PC-9 (cell line): ENCODE measurements at regions not wholly inside any gene's neighbourhood (a gene's known extent, or its start where the extent isn't known, plus 50 kb on each side); places are given as distances from the start of the nearest gene placed in this dataset.

ENCODE experiments used
- BruUV-seq: library from RNA; stranded (reverse); fragments of 400-500 nt; replicated peaks from 2 replicates; lab custom pipeline; 2021; lab: Mats Ljungman, UMichigan
- CTCF ChIA-PET: fragments of 300-600 bp; sonication (Branson Sonifier 250); formaldehyde crosslinking; loops from one replicate; lab custom pipeline; 2022; ENCODE audit warnings: antibody characterized with exemption; lab: Charles Lee
- POLR2A ChIA-PET: fragments of 300-600 bp; sonication (Branson Sonifier 250); formaldehyde crosslinking; loops from one replicate; lab custom pipeline; 2022; ENCODE audit warnings: antibody characterized with exemption; ENCODE audit not compliant: unreplicated experiment; lab: Charles Lee
- DNase-seq, 2 experiments: peaks; one replicate each; pipeline versions ENCODE4 v3.0.0 to v3.0.0-alpha.2; 2015 to 2022; ENCODE audit warnings: mixed read lengths in 1 of 2
- H2AFZ ChIP-seq: fragments of 200-600 bp; sonication (generic); 2 replicates; pipeline ENCODE4 v1.8.1; 2017; ENCODE audit warnings: antibody characterized with exemption
- H3F3A ChIP-seq: fragments of 200-600 bp; sonication (generic); 2 replicates; pipeline ENCODE4 v1.8.1; 2017; ENCODE audit warnings: antibody characterized with exemption, mild to moderate bottlenecking, low read depth; ENCODE audit not compliant: insufficient read depth
- H3K27ac ChIP-seq: fragments of 200-600 bp; sonication (generic); 2 replicates; pipeline ENCODE4 v1.6.1; 2016; ENCODE audit warnings: mixed run types
- H3K27me3 ChIP-seq: fragments of 200-600 bp; sonication (generic); 2 replicates; pipeline ENCODE4 v1.6.1; 2016; ENCODE audit warnings: low read depth, mixed run types; ENCODE audit not compliant: insufficient read depth
- H3K36me3 ChIP-seq: fragments of 200-600 bp; sonication (generic); 2 replicates; pipeline ENCODE4 v1.6.1; 2016; ENCODE audit warnings: low read depth, mixed run types
- H3K4me1 ChIP-seq: fragments of 200-600 bp; sonication (generic); replicated peaks from 2 replicates; pipeline ENCODE4 v1.6.1; 2016; ENCODE audit warnings: mixed run types; ENCODE audit not compliant: insufficient read depth
- H3K4me2 ChIP-seq: fragments of 200-600 bp; sonication (generic); 2 replicates; pipeline ENCODE4 v1.6.1; 2017; ENCODE audit warnings: mixed run types
- H3K4me3 ChIP-seq: fragments of 200-600 bp; sonication (generic); 2 replicates; pipeline ENCODE4 v1.6.1; 2016; ENCODE audit warnings: mixed run types
- H3K79me2 ChIP-seq: fragments of 200-600 bp; sonication (generic); 2 replicates; pipeline ENCODE4 v1.6.1; 2017; ENCODE audit warnings: low read depth, mixed run types
- H3K9me2 ChIP-seq: fragments of 200-600 bp; sonication (generic); 2 replicates; pipeline ENCODE4 v1.8.1; 2017; ENCODE audit warnings: mild to moderate bottlenecking; ENCODE audit not compliant: insufficient read depth
- H3K9me3 ChIP-seq: fragments of 200-600 bp; sonication (generic); 2 replicates; pipeline ENCODE4 v1.8.1; 2016; ENCODE audit warnings: low read depth; ENCODE audit not compliant: insufficient read depth
- H4K20me1 ChIP-seq: fragments of 200-600 bp; sonication (generic); 2 replicates; pipeline ENCODE4 v1.8.1; 2017; ENCODE audit not compliant: insufficient read depth
- EZH2 ChIP-seq: fragments of 200-600 bp; sonication (generic); IDR thresholded peaks from 2 replicates; pipeline ENCODE4 v1.8.0; 2017; ENCODE audit warnings: antibody characterized with exemption, low read depth
- intact Hi-C: fragments of 100-400 bp; cut with micrococcal nuclease; formaldehyde crosslinking; loops from one replicate; pipeline ENCODE4 v1.10.0; 2022; ENCODE audit not compliant: unreplicated experiment
- TF ChIP-seq, protein P1 (sequence below): fragments of 200-600 bp; sonication (generic); conservative IDR thresholded peaks from 2 replicates; pipeline ENCODE4 v1.6.1; 2017; ENCODE audit warnings: mixed run types, antibody characterized with exemption, mild to moderate bottlenecking, moderate library complexity

- no peak overlapping the region for H3K4me3 ChIP-seq
- ChIA-PET POLR2A (no interaction called here), CTCF (no interaction called here)
- BruUV-seq = no TSS peak
- intact Hi-C loops = loop anchor here (10.0 kb wide), 1 partner anchor 803 kb away; no protein-coding TSS in a partner anchor
- H3K27ac ChIP-seq = no peak overlapping the region
- H3K36me3 ChIP-seq = no peaks in the 10 kb centered on the region
- no peaks in the 10 kb centered on the region for H3K9me2 ChIP-seq
- no peak overlapping the region for H3K4me2 ChIP-seq
- H3K4me1 ChIP-seq = no peaks in the 10 kb centered on the region
- H3F3A ChIP-seq = no peaks in the 10 kb centered on the region
- H3K79me2 ChIP-seq = no peaks in the 10 kb centered on the region
- H4K20me1 ChIP-seq = no peaks in the 10 kb centered on the region; the same call in 1 of the 2 replicates
- no peak for DNase-seq
- no peaks in the 10 kb centered on the region for H3K9me3 ChIP-seq
- TF ChIP-seq, protein P1, sequence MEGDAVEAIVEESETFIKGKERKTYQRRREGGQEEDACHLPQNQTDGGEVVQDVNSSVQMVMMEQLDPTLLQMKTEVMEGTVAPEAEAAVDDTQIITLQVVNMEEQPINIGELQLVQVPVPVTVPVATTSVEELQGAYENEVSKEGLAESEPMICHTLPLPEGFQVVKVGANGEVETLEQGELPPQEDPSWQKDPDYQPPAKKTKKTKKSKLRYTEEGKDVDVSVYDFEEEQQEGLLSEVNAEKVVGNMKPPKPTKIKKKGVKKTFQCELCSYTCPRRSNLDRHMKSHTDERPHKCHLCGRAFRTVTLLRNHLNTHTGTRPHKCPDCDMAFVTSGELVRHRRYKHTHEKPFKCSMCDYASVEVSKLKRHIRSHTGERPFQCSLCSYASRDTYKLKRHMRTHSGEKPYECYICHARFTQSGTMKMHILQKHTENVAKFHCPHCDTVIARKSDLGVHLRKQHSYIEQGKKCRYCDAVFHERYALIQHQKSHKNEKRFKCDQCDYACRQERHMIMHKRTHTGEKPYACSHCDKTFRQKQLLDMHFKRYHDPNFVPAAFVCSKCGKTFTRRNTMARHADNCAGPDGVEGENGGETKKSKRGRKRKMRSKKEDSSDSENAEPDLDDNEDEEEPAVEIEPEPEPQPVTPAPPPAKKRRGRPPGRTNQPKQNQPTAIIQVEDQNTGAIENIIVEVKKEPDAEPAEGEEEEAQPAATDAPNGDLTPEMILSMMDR = no peak
- no peak for TF ChIP-seq EZH2
- H3K27me3 ChIP-seq = no peaks in the 10 kb centered on the region
- H2AFZ ChIP-seq = no peak overlapping the region
Observed at GRCh38 chr6:98041921-98042320, 758.9 kb upstream of the MMS22L start.

GRCh38 chr6:98044151-98044561 is 761.1 kb upstream of the MMS22L start:
- no peak overlapping the region for H3K4me3 ChIP-seq
- CTCF ChIA-PET = no interaction called here
- no peaks in the 10 kb centered on the region for H3K9me3 ChIP-seq
- H2AFZ ChIP-seq = no peak overlapping the region
- intact Hi-C loops = loop anchor here (10.0 kb wide), 1 partner anchor 801 kb away; no protein-coding TSS in a partner anchor
- H3K4me1 ChIP-seq = no peaks in the 10 kb centered on the region
- no peak overlapping the region for H3K27ac ChIP-seq
- H3K4me2 ChIP-seq = no peak overlapping the region
- DNase-seq = no peak
- H4K20me1 ChIP-seq = no peaks in the 10 kb centered on the region; the same call in 1 of the 2 replicates
- H3K27me3 ChIP-seq = no peaks in the 10 kb centered on the region
- no peaks in the 10 kb centered on the region for H3K9me2 ChIP-seq
- TF ChIP-seq EZH2 = no peak
- TF ChIP-seq, protein P1 = no peak
- POLR2A ChIA-PET = no interaction called here
- no peaks in the 10 kb centered on the region for H3K79me2 ChIP-seq
- no peaks in the 10 kb centered on the region for H3K36me3 ChIP-seq
- BruUV-seq = no TSS peak
- H3F3A ChIP-seq = no peaks in the 10 kb centered on the region

DNA sequence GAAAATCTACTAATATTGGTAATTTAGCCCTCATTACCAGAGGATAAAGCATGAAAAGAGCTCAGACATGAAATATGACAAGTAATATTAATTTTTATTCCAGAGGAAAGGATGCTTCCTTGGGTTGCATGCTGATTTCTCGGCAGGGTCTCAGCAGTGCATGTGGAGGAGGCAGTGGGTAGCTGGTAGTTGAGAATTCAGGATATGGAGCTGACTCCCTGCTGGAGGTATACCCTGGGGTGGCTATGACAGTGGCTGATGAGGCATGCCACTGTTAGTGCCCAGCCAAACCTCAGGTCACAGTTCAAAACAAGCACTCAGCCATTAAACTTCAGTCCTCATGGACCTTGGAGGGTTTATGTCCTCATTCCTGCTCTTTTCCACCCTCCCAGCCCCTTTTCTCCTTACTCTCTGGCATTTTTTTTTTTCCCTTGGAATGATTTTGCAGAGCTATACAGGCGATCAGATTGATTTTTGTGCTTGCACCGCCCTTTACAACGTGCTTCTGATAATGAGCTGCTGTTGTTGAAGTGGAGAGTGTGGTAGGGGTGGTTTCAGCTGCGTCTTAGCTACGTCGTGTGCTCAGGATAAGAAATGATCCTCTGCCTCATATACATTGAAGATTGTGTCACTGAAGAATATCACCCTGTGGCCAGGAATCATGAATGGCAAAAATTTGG is 761.9 kb upstream of the MMS22L start:
- CTCF ChIA-PET = no interaction called here

More for the DNA sequence above, 761.9 kb upstream of the MMS22L start:
- no peak for DNase-seq
- TF ChIP-seq, protein P1 = no peak
- TF ChIP-seq EZH2 = no peak
- H3F3A ChIP-seq = no peaks in the 10 kb centered on the region
- H3K4me3 ChIP-seq = no peak overlapping the region
- no peaks in the 10 kb centered on the region for H3K9me3 ChIP-seq
- H3K36me3 ChIP-seq = no peaks in the 10 kb centered on the region
- no peak overlapping the region for H3K27ac ChIP-seq
- no TSS peak for BruUV-seq
- no peaks in the 10 kb centered on the region for H3K79me2 ChIP-seq
- intact Hi-C loops = loop anchor here (10.0 kb wide), 1 partner anchor 800 kb away; no protein-coding TSS in a partner anchor
- no peaks in the 10 kb centered on the region for H3K27me3 ChIP-seq
- POLR2A ChIA-PET = no interaction called here
- H3K4me2 ChIP-seq = no peak overlapping the region
- no peak overlapping the region for H2AFZ ChIP-seq
- H4K20me1 ChIP-seq = no peaks in the 10 kb centered on the region; the same call in 1 of the 2 replicates
- no peaks in the 10 kb centered on the region for H3K4me1 ChIP-seq
- H3K9me2 ChIP-seq = no peaks in the 10 kb centered on the region
